Activated naive CD4-positive, alpha-beta T cell treated with anti-CD3 and anti-CD28 coated beads for 36 hours (primary cell): ENCODE measurements at regions not wholly inside any gene's neighbourhood (a gene's known extent, or its start where the extent isn't known, plus 50 kb on each side); places are given as distances from the start of the nearest gene placed in this dataset.
"Not testable (repeated sequence)": the region's sequence is repeated elsewhere in the genome, so short reads cannot be mapped to it uniquely, and the experiment has no call there.

ENCODE experiments used
- CTCF ChIA-PET: fragments of 350-600 bp; sonication (Branson Sonifier 250); formaldehyde crosslinking; loops from one replicate; lab custom pipeline; 2021; ENCODE audit warnings: antibody characterized with exemption; lab: Charles Lee
- DNase-seq: peaks from one replicate; pipeline ENCODE4 v3.0.0-alpha.2; 2020
- H3K27ac Mint-ChIP-seq: one replicate; pipeline ENCODE4 v1.8.0; 2021; ENCODE audit warnings: mild to moderate bottlenecking, mixed read lengths
- H3K27me3 Mint-ChIP-seq: one replicate; pipeline ENCODE4 v1.8.0; 2021; ENCODE audit warnings: low read depth, mixed read lengths
- H3K36me3 Mint-ChIP-seq: one replicate; pipeline ENCODE4 v1.8.0; 2021; ENCODE audit warnings: low read depth, mixed read lengths
- H3K4me1 Mint-ChIP-seq: one replicate; pipeline ENCODE4 v1.8.0; 2021; ENCODE audit warnings: low read depth, mixed read lengths
- H3K4me3 Mint-ChIP-seq: one replicate; pipeline ENCODE4 v1.8.0; 2021; ENCODE audit warnings: mild to moderate bottlenecking, moderate library complexity, mixed read lengths
- H3K9me3 Mint-ChIP-seq: one replicate; pipeline ENCODE4 v1.8.0; 2021; ENCODE audit warnings: mixed read lengths
- intact Hi-C: fragments of 100-400 bp; cut with micrococcal nuclease; formaldehyde crosslinking; loops from one replicate; pipeline ENCODE4 v1.15.1; 2023

GRCh38 chr15:22252047-22252446, 171.7 kb downstream of the OR4M2 start:
- intact Hi-C loops, H3K27ac Mint-ChIP-seq, H3K4me3 Mint-ChIP-seq, CTCF ChIA-PET, H3K9me3 Mint-ChIP-seq, DNase-seq, H3K36me3 Mint-ChIP-seq, H3K27me3 Mint-ChIP-seq: not testable (repeated sequence)
- H3K4me1 Mint-ChIP-seq = peaks cover 16% of the 10 kb centered on the region

GRCh38 chr15:22252521-22252920, 172.2 kb downstream of the OR4M2 start:
- intact Hi-C loops, DNase-seq, H3K27ac Mint-ChIP-seq, H3K27me3 Mint-ChIP-seq, CTCF ChIA-PET, H3K4me3 Mint-ChIP-seq, H3K9me3 Mint-ChIP-seq, H3K36me3 Mint-ChIP-seq: not testable (repeated sequence)
- H3K4me1 Mint-ChIP-seq = peaks cover 16% of the 10 kb centered on the region

- peaks cover 16% of the 10 kb centered on the region for H3K4me1 Mint-ChIP-seq
- H3K9me3 Mint-ChIP-seq, CTCF ChIA-PET, H3K36me3 Mint-ChIP-seq, DNase-seq, H3K27me3 Mint-ChIP-seq, H3K27ac Mint-ChIP-seq, intact Hi-C loops, H3K4me3 Mint-ChIP-seq: not testable (repeated sequence)
Observed at GRCh38 chr15:22253002-22253675, 172.8 kb downstream of the OR4M2 start.

- peak; percentile 37 for DNase-seq
- CTCF ChIA-PET = no interaction called here
- no peaks in the 10 kb centered on the region for H3K36me3 Mint-ChIP-seq
- H3K27me3 Mint-ChIP-seq = peaks cover 6% of the 10 kb centered on the region
- no peak overlapping the region for H3K4me3 Mint-ChIP-seq
- intact Hi-C loops = no loop called here
- H3K9me3 Mint-ChIP-seq = no peaks in the 10 kb centered on the region
- no peak overlapping the region for H3K27ac Mint-ChIP-seq
- H3K4me1 Mint-ChIP-seq = peaks cover 16% of the 10 kb centered on the region
Observed at GRCh38 chr15:22253676-22254408, 173.5 kb downstream of the OR4M2 start.

GRCh38 chr15:22254409-22255045, 174.2 kb downstream of the OR4M2 start:
- intact Hi-C loops, H3K9me3 Mint-ChIP-seq, H3K36me3 Mint-ChIP-seq, DNase-seq, H3K27ac Mint-ChIP-seq, H3K27me3 Mint-ChIP-seq, CTCF ChIA-PET, H3K4me3 Mint-ChIP-seq: not testable (repeated sequence)
- peaks cover 17% of the 10 kb centered on the region for H3K4me1 Mint-ChIP-seq

GRCh38 chr15:22255606-22256005, 175.3 kb downstream of the OR4M2 start:
- intact Hi-C loops, H3K27ac Mint-ChIP-seq, H3K27me3 Mint-ChIP-seq, H3K4me3 Mint-ChIP-seq, H3K36me3 Mint-ChIP-seq, DNase-seq, CTCF ChIA-PET, H3K9me3 Mint-ChIP-seq: not testable (repeated sequence)
- peaks cover 28% of the 10 kb centered on the region for H3K4me1 Mint-ChIP-seq

GRCh38 chr15:22256389-22257046, 176.2 kb downstream of the OR4M2 start:
- H3K36me3 Mint-ChIP-seq, H3K4me3 Mint-ChIP-seq, intact Hi-C loops, DNase-seq, H3K9me3 Mint-ChIP-seq, H3K27ac Mint-ChIP-seq, H3K27me3 Mint-ChIP-seq, CTCF ChIA-PET: not testable (repeated sequence)
- H3K4me1 Mint-ChIP-seq = peaks cover 34% of the 10 kb centered on the region

- Mint-ChIP-seq H3K36me3 (no peaks in the 10 kb centered on the region), H3K4me3 (no peak overlapping the region), H3K9me3 (no peaks in the 10 kb centered on the region), H3K4me1 (peaks cover 34% of the 10 kb centered on the region), H3K27ac (no peak overlapping the region), H3K27me3 (peaks cover 9% of the 10 kb centered on the region)
- CTCF ChIA-PET = no interaction called here
- intact Hi-C loops = no loop called here
- DNase-seq = no peak
Observed at GRCh38 chr15:22257047-22258008, 177.0 kb downstream of the OR4M2 start.

GRCh38 chr15:22258009-22258397, 177.7 kb downstream of the OR4M2 start:
- Mint-ChIP-seq H3K4me1 (peaks cover 34% of the 10 kb centered on the region), H3K9me3 (no peaks in the 10 kb centered on the region), H3K36me3 (no peaks in the 10 kb centered on the region), H3K27ac (no peak overlapping the region), H3K4me3 (no peak overlapping the region), H3K27me3 (peaks cover 9% of the 10 kb centered on the region)
- no peak for DNase-seq
- CTCF ChIA-PET = no interaction called here
- intact Hi-C loops = no loop called here

GRCh38 chr15:22258398-22259150, 178.2 kb downstream of the OR4M2 start:
- intact Hi-C loops = no loop called here
- no peaks in the 10 kb centered on the region for H3K9me3 Mint-ChIP-seq
- H3K4me1 Mint-ChIP-seq = peaks cover 29% of the 10 kb centered on the region
- H3K4me3 Mint-ChIP-seq = no peak overlapping the region
- peaks cover 9% of the 10 kb centered on the region for H3K27me3 Mint-ChIP-seq
- CTCF ChIA-PET = no interaction called here
- H3K27ac Mint-ChIP-seq = no peak overlapping the region
- no peak for DNase-seq
- H3K36me3 Mint-ChIP-seq = no peaks in the 10 kb centered on the region

GRCh38 chr15:22259151-22259750, 178.9 kb downstream of the OR4M2 start:
- H3K27ac Mint-ChIP-seq, H3K27me3 Mint-ChIP-seq, CTCF ChIA-PET, intact Hi-C loops, DNase-seq, H3K9me3 Mint-ChIP-seq, H3K36me3 Mint-ChIP-seq, H3K4me3 Mint-ChIP-seq: not testable (repeated sequence)
- peaks cover 23% of the 10 kb centered on the region for H3K4me1 Mint-ChIP-seq
